ENCODE measurements at regions not wholly inside any gene's neighbourhood (a gene's known extent, or its start where the extent isn't known, plus 50 kb on each side); places are given as distances from the start of the nearest gene placed in this dataset.

- Histone ChIP-seq H3K9me3 (ENCODE audit: control insufficient read depth, low read length) (no peaks in the 10 kb centered on the region), H3K4me1 (ENCODE audit: control insufficient read depth, insufficient read depth, low read length, poor library complexity, severe bottlenecking) (no peaks in the 10 kb centered on the region), H3K4me3 (ENCODE audit: extremely low read depth, insufficient read depth, low read length, poor library complexity, severe bottlenecking) (no peak overlapping the region), H3K36me3 (ENCODE audit: control insufficient read depth, insufficient read depth, low read length) (no peaks in the 10 kb centered on the region), H3K27ac (ENCODE audit: low read depth, low read length, severe bottlenecking) (no peak overlapping the region)
- 86 to 93% methylated on average over 1 to 2 of the region's 4 CpGs for WGBS, 2 experiments (ENCODE audit: insufficient coverage in 2 of 2)
These were observed 296.5 kb upstream of the DMAC1 start for GRCh38 chr9:8096091-8096490.

GRCh38 chr9:8095672-8096086, 296.1 kb upstream of the DMAC1 start:
- Histone ChIP-seq H3K27ac (ENCODE audit: low read depth, low read length, severe bottlenecking) (no peak overlapping the region), H3K36me3 (ENCODE audit: control insufficient read depth, insufficient read depth, low read length) (no peaks in the 10 kb centered on the region), H3K9me3 (ENCODE audit: control insufficient read depth, low read length) (no peaks in the 10 kb centered on the region), H3K4me3 (ENCODE audit: extremely low read depth, insufficient read depth, low read length, poor library complexity, severe bottlenecking) (no peak overlapping the region), H3K4me1 (ENCODE audit: control insufficient read depth, insufficient read depth, low read length, poor library complexity, severe bottlenecking) (no peaks in the 10 kb centered on the region)
- WGBS, 2 experiments (ENCODE audit: insufficient coverage in 2 of 2), result 55 to 73% methylated on average over 1 of the region's 3 CpGs

- H3K36me3 ChIP-seq (ENCODE audit: control insufficient read depth, insufficient read depth, low read length), result no peaks in the 10 kb centered on the region
- H3K9me3 ChIP-seq (ENCODE audit: control insufficient read depth, low read length), result no peaks in the 10 kb centered on the region
- H3K4me3 ChIP-seq (ENCODE audit: extremely low read depth, insufficient read depth, low read length, poor library complexity, severe bottlenecking), result no peak overlapping the region
- H3K27ac ChIP-seq (ENCODE audit: low read depth, low read length, severe bottlenecking), result no peak overlapping the region
- no peaks in the 10 kb centered on the region for H3K4me1 ChIP-seq (ENCODE audit: control insufficient read depth, insufficient read depth, low read length, poor library complexity, severe bottlenecking)
These were observed 288.9 kb upstream of the DMAC1 start for GRCh38 chr9:8088477-8088876.

- no peaks in the 10 kb centered on the region for H3K36me3 ChIP-seq (ENCODE audit: control insufficient read depth, insufficient read depth, low read length)
- H3K4me3 ChIP-seq (ENCODE audit: extremely low read depth, insufficient read depth, low read length, poor library complexity, severe bottlenecking), result no peak overlapping the region
- WGBS, 2 experiments (ENCODE audit: insufficient coverage in 2 of 2), result 86% methylated on average over 1 of the region's 1 CpG; no CpG with 5 or more reads in 1 of the 2 experiments
- no peaks in the 10 kb centered on the region for H3K9me3 ChIP-seq (ENCODE audit: control insufficient read depth, low read length)
- H3K4me1 ChIP-seq (ENCODE audit: control insufficient read depth, insufficient read depth, low read length, poor library complexity, severe bottlenecking), result no peaks in the 10 kb centered on the region
- H3K27ac ChIP-seq (ENCODE audit: low read depth, low read length, severe bottlenecking), result no peak overlapping the region
These were observed 286.4 kb upstream of the DMAC1 start for GRCh38 chr9:8085986-8086385.

GRCh38 chr9:8078641-8079140, 279.1 kb upstream of the DMAC1 start:
- no peaks in the 10 kb centered on the region for H3K36me3 ChIP-seq (ENCODE audit: control insufficient read depth, insufficient read depth, low read length)
- no peaks in the 10 kb centered on the region for H3K4me1 ChIP-seq (ENCODE audit: control insufficient read depth, insufficient read depth, low read length, poor library complexity, severe bottlenecking)
- no peak overlapping the region for H3K27ac ChIP-seq (ENCODE audit: low read depth, low read length, severe bottlenecking)
- H3K4me3 ChIP-seq (ENCODE audit: extremely low read depth, insufficient read depth, low read length, poor library complexity, severe bottlenecking), result no peak overlapping the region
- H3K9me3 ChIP-seq (ENCODE audit: control insufficient read depth, low read length), result no peaks in the 10 kb centered on the region
- WGBS, 2 experiments (ENCODE audit: insufficient coverage in 2 of 2), result 89 to 91% methylated on average over 6 of the region's 7 CpGs

GRCh38 chr9:8074713-8075286, 275.2 kb upstream of the DMAC1 start:
- Histone ChIP-seq H3K27ac (ENCODE audit: low read depth, low read length, severe bottlenecking) (no peak overlapping the region), H3K36me3 (ENCODE audit: control insufficient read depth, insufficient read depth, low read length) (no peaks in the 10 kb centered on the region), H3K9me3 (ENCODE audit: control insufficient read depth, low read length) (no peaks in the 10 kb centered on the region), H3K4me3 (ENCODE audit: extremely low read depth, insufficient read depth, low read length, poor library complexity, severe bottlenecking) (no peak overlapping the region), H3K4me1 (ENCODE audit: control insufficient read depth, insufficient read depth, low read length, poor library complexity, severe bottlenecking) (no peaks in the 10 kb centered on the region)
- 69 to 76% methylated on average over 2 to 3 of the region's 6 CpGs for WGBS, 2 experiments (ENCODE audit: insufficient coverage in 2 of 2)

GRCh38 chr9:8071445-8071798, 271.8 kb upstream of the DMAC1 start:
- no peak overlapping the region for H3K27ac ChIP-seq (ENCODE audit: low read depth, low read length, severe bottlenecking)
- 75 to 100% methylated on average over 1 to 2 of the region's 4 CpGs for WGBS, 2 experiments (ENCODE audit: insufficient coverage in 2 of 2)
- H3K4me3 ChIP-seq (ENCODE audit: extremely low read depth, insufficient read depth, low read length, poor library complexity, severe bottlenecking), result no peak overlapping the region
- no peaks in the 10 kb centered on the region for H3K9me3 ChIP-seq (ENCODE audit: control insufficient read depth, low read length)
- no peaks in the 10 kb centered on the region for H3K36me3 ChIP-seq (ENCODE audit: control insufficient read depth, insufficient read depth, low read length)
- H3K4me1 ChIP-seq (ENCODE audit: control insufficient read depth, insufficient read depth, low read length, poor library complexity, severe bottlenecking), result no peaks in the 10 kb centered on the region

GRCh38 chr9:8070779-8071444, 271.3 kb upstream of the DMAC1 start:
- WGBS, 2 experiments (ENCODE audit: insufficient coverage in 2 of 2), result 72 to 75% methylated on average over 2 to 4 of the region's 5 CpGs
- Histone ChIP-seq H3K4me3 (ENCODE audit: extremely low read depth, insufficient read depth, low read length, poor library complexity, severe bottlenecking) (no peak overlapping the region), H3K27ac (ENCODE audit: low read depth, low read length, severe bottlenecking) (no peak overlapping the region), H3K36me3 (ENCODE audit: control insufficient read depth, insufficient read depth, low read length) (no peaks in the 10 kb centered on the region), H3K9me3 (ENCODE audit: control insufficient read depth, low read length) (no peaks in the 10 kb centered on the region), H3K4me1 (ENCODE audit: control insufficient read depth, insufficient read depth, low read length, poor library complexity, severe bottlenecking) (no peaks in the 10 kb centered on the region)

- Histone ChIP-seq H3K27ac (ENCODE audit: low read depth, low read length, severe bottlenecking) (no peak overlapping the region), H3K9me3 (ENCODE audit: control insufficient read depth, low read length) (no peaks in the 10 kb centered on the region), H3K36me3 (ENCODE audit: control insufficient read depth, insufficient read depth, low read length) (no peaks in the 10 kb centered on the region), H3K4me3 (ENCODE audit: extremely low read depth, insufficient read depth, low read length, poor library complexity, severe bottlenecking) (no peak overlapping the region), H3K4me1 (ENCODE audit: control insufficient read depth, insufficient read depth, low read length, poor library complexity, severe bottlenecking) (no peaks in the 10 kb centered on the region)
- 96 to 100% methylated on average over 3 to 5 of the region's 5 CpGs for WGBS, 2 experiments (ENCODE audit: insufficient coverage in 2 of 2)
These were observed 262.9 kb upstream of the DMAC1 start for GRCh38 chr9:8062459-8062858.

GRCh38 chr9:8053501-8053900, 253.9 kb upstream of the DMAC1 start:
- WGBS, 2 experiments (ENCODE audit: insufficient coverage in 2 of 2), result 80 to 86% methylated on average over 3 to 4 of the region's 4 CpGs
- H3K4me1 ChIP-seq (ENCODE audit: control insufficient read depth, insufficient read depth, low read length, poor library complexity, severe bottlenecking), result no peaks in the 10 kb centered on the region
- no peak overlapping the region for H3K4me3 ChIP-seq (ENCODE audit: extremely low read depth, insufficient read depth, low read length, poor library complexity, severe bottlenecking)

GRCh38 chr9:8052991-8053390, 253.4 kb upstream of the DMAC1 start:
- no peaks in the 10 kb centered on the region for H3K4me1 ChIP-seq (ENCODE audit: control insufficient read depth, insufficient read depth, low read length, poor library complexity, severe bottlenecking)
- no peak overlapping the region for H3K4me3 ChIP-seq (ENCODE audit: extremely low read depth, insufficient read depth, low read length, poor library complexity, severe bottlenecking)
- no peaks in the 10 kb centered on the region for H3K9me3 ChIP-seq (ENCODE audit: control insufficient read depth, low read length)
- H3K27ac ChIP-seq (ENCODE audit: low read depth, low read length, severe bottlenecking), result no peak overlapping the region
- WGBS, 2 experiments (ENCODE audit: insufficient coverage in 2 of 2), result 85 to 90% methylated on average over 2 of the region's 3 CpGs
- no peaks in the 10 kb centered on the region for H3K36me3 ChIP-seq (ENCODE audit: control insufficient read depth, insufficient read depth, low read length)

More at GRCh38 chr9:8053501-8053900, 253.9 kb upstream of the DMAC1 start:
- Histone ChIP-seq H3K27ac (ENCODE audit: low read depth, low read length, severe bottlenecking) (no peak overlapping the region), H3K9me3 (ENCODE audit: control insufficient read depth, low read length) (no peaks in the 10 kb centered on the region), H3K36me3 (ENCODE audit: control insufficient read depth, insufficient read depth, low read length) (no peaks in the 10 kb centered on the region)

Data from mesodermal cell (in vitro differentiated cells).